OCI-LY1 (cell line): ENCODE measurements at regions not wholly inside any gene's neighbourhood (a gene's known extent, or its start where the extent isn't known, plus 50 kb on each side); places are given as distances from the start of the nearest gene placed in this dataset.
"Not testable (repeated sequence)": the region's sequence is repeated elsewhere in the genome, so short reads cannot be mapped to it uniquely, and the experiment has no call there.

Source experiments
- H2AFZ ChIP-seq: fragments of 200-600 bp; sonication (generic), shearing (Covaris generic); 2 replicates; pipeline ENCODE4 v1.6.0; 2014; ENCODE audit warnings: antibody characterized with exemption, mild to moderate bottlenecking, low read length
- H3F3A ChIP-seq: fragments of 200-600 bp; sonication (generic), shearing (Covaris generic); 2 replicates; pipeline ENCODE4 v1.6.0; 2014; ENCODE audit warnings: mild to moderate bottlenecking, antibody characterized with exemption, low read length, moderate library complexity; ENCODE audit not compliant: insufficient read depth
- H3K27ac ChIP-seq: fragments of 200-600 bp; sonication (generic); 2 replicates; pipeline ENCODE4 v1.5.1; 2014; ENCODE audit warnings: low read length, mixed run types, mild to moderate bottlenecking, low read depth; ENCODE audit not compliant: poor library complexity, severe bottlenecking
- H3K27me3 ChIP-seq: fragments of 200-600 bp; sonication (generic); 2 replicates; pipeline ENCODE4 v1.6.0; 2014; ENCODE audit warnings: antibody characterized with exemption, mild to moderate bottlenecking, low read length, moderate library complexity; ENCODE audit not compliant: insufficient read depth
- H3K36me3 ChIP-seq: fragments of 200-600 bp; sonication (generic); 2 replicates; pipeline ENCODE4 v1.6.1; 2014; ENCODE audit warnings: mild to moderate bottlenecking, antibody characterized with exemption, low read length, moderate library complexity, mixed read lengths; ENCODE audit not compliant: insufficient read depth
- H3K4me1 ChIP-seq: fragments of 200-600 bp; sonication (generic); 2 replicates; pipeline ENCODE4 v1.5.1; 2014; ENCODE audit warnings: mild to moderate bottlenecking, low read length, moderate library complexity; ENCODE audit not compliant: insufficient read depth, severe bottlenecking
- H3K4me2 ChIP-seq: fragments of 200-600 bp; sonication (generic), shearing (Covaris generic); 2 replicates; pipeline ENCODE4 v1.6.1; 2014; ENCODE audit warnings: low read length
- H3K4me3 ChIP-seq: fragments of 200-600 bp; sonication (generic); 2 replicates; pipeline ENCODE4 v1.5.1; 2014; ENCODE audit warnings: low read length, low read depth, mild to moderate bottlenecking, mixed read lengths; ENCODE audit not compliant: poor library complexity, severe bottlenecking
- H3K79me2 ChIP-seq: fragments of 200-600 bp; shearing (Covaris generic); 2 replicates; pipeline ENCODE4 v1.6.1; 2016; ENCODE audit warnings: mixed run types, low read length, mixed read lengths; ENCODE audit not compliant: insufficient read depth
- H3K9ac ChIP-seq: fragments of 200-600 bp; sonication (generic), shearing (Covaris generic); 2 replicates; pipeline ENCODE4 v1.6.1; 2014; ENCODE audit warnings: mild to moderate bottlenecking, low read length, mixed read lengths
- H3K9me2 ChIP-seq: fragments of 200-600 bp; sonication (generic), shearing (Covaris generic); 2 replicates; pipeline ENCODE4 v1.6.1; 2014; ENCODE audit warnings: low read depth, mild to moderate bottlenecking, low read length, mixed read lengths
- H3K9me3 ChIP-seq: fragments of 200-600 bp; shearing (Covaris generic); 2 replicates; pipeline ENCODE4 v1.6.1; 2014; ENCODE audit warnings: low read length, mixed read lengths
- H4K20me1 ChIP-seq: fragments of 200-600 bp; sonication (generic), shearing (Covaris generic); 2 replicates; pipeline ENCODE4 v1.6.0; 2016; ENCODE audit warnings: mild to moderate bottlenecking, low read length; ENCODE audit not compliant: insufficient read depth
- CTCF ChIP-seq: fragments of 200-600 bp; sonication (generic), shearing (Covaris generic); IDR thresholded peaks from 2 replicates; pipeline ENCODE4 v1.5.1; 2017; ENCODE audit warnings: mild to moderate bottlenecking, antibody characterized with exemption, low read length, moderate library complexity, mixed read lengths
- EZH2 ChIP-seq: fragments of 200-600 bp; sonication (generic), shearing (Covaris generic); IDR thresholded peaks from 2 replicates; pipeline ENCODE4 v1.8.0; 2017; ENCODE audit warnings: borderline replicate concordance, mixed run types, mild to moderate bottlenecking, antibody characterized with exemption, low read length, moderate library complexity, mixed read lengths

GRCh38 chrX:23513121-23513520, 154.2 kb upstream of the PRDX4 start:
- Histone ChIP-seq H3K4me2 (no peak overlapping the region), H3K9me2 (no peaks in the 10 kb centered on the region), H3F3A (no peaks in the 10 kb centered on the region), H3K9ac (no peak overlapping the region), H4K20me1 (no peaks in the 10 kb centered on the region), H3K27ac (no peak overlapping the region), H2AFZ (no peak overlapping the region), H3K4me1 (no peaks in the 10 kb centered on the region), H3K36me3 (no peaks in the 10 kb centered on the region), H3K9me3 (no peaks in the 10 kb centered on the region), H3K27me3 (no peaks in the 10 kb centered on the region), H3K79me2 (no peaks in the 10 kb centered on the region), H3K4me3 (no peak overlapping the region)
- TF ChIP-seq EZH2 (no peak), CTCF (no peak)

GRCh38 chrX:23514082-23514481, 153.2 kb upstream of the PRDX4 start:
- no peak overlapping the region for H2AFZ ChIP-seq
- no peak overlapping the region for H3K9ac ChIP-seq
- TF ChIP-seq EZH2 (no peak), CTCF (no peak)
- H3F3A ChIP-seq = no peaks in the 10 kb centered on the region
- H3K36me3 ChIP-seq = no peaks in the 10 kb centered on the region
- H3K27ac ChIP-seq = no peak overlapping the region
- no peaks in the 10 kb centered on the region for H4K20me1 ChIP-seq
- H3K27me3 ChIP-seq = no peaks in the 10 kb centered on the region
- H3K4me1 ChIP-seq = no peaks in the 10 kb centered on the region
- no peak overlapping the region for H3K4me3 ChIP-seq
- H3K79me2 ChIP-seq = no peaks in the 10 kb centered on the region
- no peak overlapping the region for H3K4me2 ChIP-seq
- H3K9me3 ChIP-seq = no peaks in the 10 kb centered on the region
- no peaks in the 10 kb centered on the region for H3K9me2 ChIP-seq

GRCh38 chrX:23515028-23515427, 152.3 kb upstream of the PRDX4 start:
- H3K9ac ChIP-seq = no peak overlapping the region
- no peak overlapping the region for H3K4me2 ChIP-seq
- H3K27ac ChIP-seq = no peak overlapping the region
- H3K36me3 ChIP-seq = no peaks in the 10 kb centered on the region
- H2AFZ ChIP-seq = no peak overlapping the region
- no peaks in the 10 kb centered on the region for H3F3A ChIP-seq
- H3K27me3 ChIP-seq = no peaks in the 10 kb centered on the region
- H3K9me2 ChIP-seq = no peaks in the 10 kb centered on the region
- no peaks in the 10 kb centered on the region for H4K20me1 ChIP-seq
- no peaks in the 10 kb centered on the region for H3K79me2 ChIP-seq
- H3K4me3 ChIP-seq = no peak overlapping the region
- no peak for TF ChIP-seq CTCF
- TF ChIP-seq EZH2 = no peak
- H3K4me1 ChIP-seq = no peaks in the 10 kb centered on the region
- H3K9me3 ChIP-seq = no peaks in the 10 kb centered on the region

GRCh38 chrX:23523026-23523657, 144.2 kb upstream of the PRDX4 start:
- not testable (repeated sequence) for H3K4me1 ChIP-seq

More at GRCh38 chrX:23523026-23523657, 144.2 kb upstream of the PRDX4 start:
- not testable (repeated sequence) for H3K79me2 ChIP-seq, H2AFZ ChIP-seq, H3K4me3 ChIP-seq, H3K27me3 ChIP-seq, H3F3A ChIP-seq, H3K9ac ChIP-seq, H3K36me3 ChIP-seq, H4K20me1 ChIP-seq, H3K9me2 ChIP-seq, H3K4me2 ChIP-seq, H3K9me3 ChIP-seq, H3K27ac ChIP-seq
